ENCODE measurements at regions not wholly inside any gene's neighbourhood (a gene's known extent, or its start where the extent isn't known, plus 50 kb on each side); places are given as distances from the start of the nearest gene placed in this dataset.

- TF ChIP-seq CTCF (IDR thresholded peaks at IDR 0.05; ENCODE audit: insufficient read depth, missing control alignments), result no peak
- FAIRE-seq, result no peak
- no peak for DNase-seq (ENCODE audit: insufficient read length, low spot score)
Observed at GRCh38 chr22:49042066-49042465, 785.6 kb downstream of the BRD1 start.

GRCh38 chr22:49040754-49041467, 786.8 kb downstream of the BRD1 start:
- DNase-seq (ENCODE audit: insufficient read length, low spot score) (no peak), FAIRE-seq (no peak)
- TF ChIP-seq CTCF (IDR thresholded peaks at IDR 0.05; ENCODE audit: insufficient read depth, missing control alignments), result no peak

DNA sequence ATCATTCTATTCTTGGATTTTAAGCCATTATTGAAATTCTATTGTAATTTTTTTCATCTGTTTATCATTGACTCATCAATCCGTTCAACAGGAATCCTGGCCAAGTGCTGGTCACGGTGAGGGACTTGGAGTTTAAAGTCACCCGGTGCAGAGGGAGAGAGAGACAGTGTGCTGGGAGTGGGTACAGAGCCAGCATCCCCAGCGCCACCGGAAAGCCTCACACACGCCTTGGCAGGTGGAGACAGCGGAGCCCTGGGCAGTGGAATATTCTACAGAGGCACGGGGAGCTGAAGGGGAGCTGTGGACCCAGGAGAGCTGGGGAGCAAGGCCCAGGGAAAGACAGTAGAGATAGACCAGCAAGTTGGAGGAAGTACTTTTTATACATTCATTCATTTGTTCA, 787.6 kb downstream of the BRD1 start:
- TF ChIP-seq CTCF (IDR thresholded peaks at IDR 0.05; ENCODE audit: insufficient read depth, missing control alignments), result no peak
- FAIRE-seq (no peak), DNase-seq (ENCODE audit: insufficient read length, low spot score) (no peak)

- no peak for TF ChIP-seq CTCF (IDR thresholded peaks at IDR 0.05; ENCODE audit: insufficient read depth, missing control alignments)
- FAIRE-seq, result no peak
- no peak for DNase-seq (ENCODE audit: insufficient read length, low spot score)
Observed at GRCh38 chr22:49039625-49040024, 788.0 kb downstream of the BRD1 start.

GRCh38 chr22:49037701-49038245, 789.9 kb downstream of the BRD1 start:
- TF ChIP-seq CTCF (IDR thresholded peaks at IDR 0.05; ENCODE audit: insufficient read depth, missing control alignments), result no peak
- FAIRE-seq (no peak), DNase-seq (ENCODE audit: insufficient read length, low spot score) (no peak)

- TF ChIP-seq CTCF (IDR thresholded peaks at IDR 0.05; ENCODE audit: insufficient read depth, missing control alignments), result no peak
- FAIRE-seq (no peak), DNase-seq (ENCODE audit: insufficient read length, low spot score) (no peak)
Observed at GRCh38 chr22:49036513-49036912, 791.2 kb downstream of the BRD1 start.

DNA sequence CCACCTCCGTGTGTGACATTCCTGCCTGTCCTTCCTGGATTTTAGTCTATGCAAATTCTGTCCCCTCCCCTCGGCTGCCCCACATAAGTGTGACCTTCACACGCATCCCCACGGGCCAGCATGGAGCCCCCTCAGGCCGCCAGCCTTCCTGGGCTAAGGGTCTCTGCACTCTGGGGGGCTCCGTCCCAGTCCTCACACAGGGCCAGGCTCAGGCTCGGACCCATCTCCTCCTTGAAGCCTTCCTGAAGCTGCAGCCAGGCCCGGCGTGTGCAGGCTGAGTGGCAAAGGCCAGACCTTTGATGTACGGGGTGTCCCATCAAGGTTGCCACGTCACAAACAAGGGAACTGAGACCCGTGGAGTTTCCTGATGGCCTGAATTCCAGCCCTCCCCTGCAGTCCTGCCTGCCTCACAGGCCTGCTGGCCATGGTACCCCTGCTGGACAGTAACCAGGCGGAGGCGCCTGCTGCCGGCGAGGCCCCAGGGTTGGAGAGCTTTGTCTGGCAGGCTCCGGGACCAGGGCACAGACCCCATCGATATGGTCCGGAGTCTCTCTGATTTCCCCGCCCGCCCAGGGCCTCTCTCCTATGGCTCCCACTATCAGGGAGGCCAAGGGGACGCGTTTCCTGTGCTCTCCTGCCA, 791.7 kb downstream of the BRD1 start:
- no peak for DNase-seq (ENCODE audit: insufficient read length, low spot score)
- TF ChIP-seq CTCF (IDR thresholded peaks at IDR 0.05; ENCODE audit: insufficient read depth, missing control alignments), result no peak
- no peak for FAIRE-seq

All from D721Med (cell line).